ENCODE measurements at regions not wholly inside any gene's neighbourhood (a gene's known extent, or its start where the extent isn't known, plus 50 kb on each side); places are given as distances from the start of the nearest gene placed in this dataset.

DNA sequence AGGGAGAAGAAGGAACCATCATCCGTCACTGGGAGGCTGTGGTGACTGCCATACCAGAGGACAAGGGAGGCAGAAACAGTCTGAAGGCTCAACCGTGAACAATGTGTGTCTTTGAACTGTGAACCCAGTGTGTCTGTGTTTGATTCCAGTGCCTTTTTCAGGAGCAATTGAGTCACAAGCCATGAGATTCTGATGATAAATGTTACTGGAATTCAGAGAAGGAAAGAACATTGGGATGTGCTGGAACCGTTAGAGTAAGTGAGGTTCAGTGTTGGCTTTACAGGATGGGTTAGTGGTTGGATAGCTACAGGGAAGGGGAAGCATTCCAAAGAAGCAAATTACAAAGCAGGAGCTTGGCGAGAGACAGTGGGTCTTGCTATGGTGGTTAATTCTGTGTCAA is 464.4 kb downstream of the TRIML1 start:
- Histone ChIP-seq H3K36me3 (no peaks in the 10 kb centered on the region), H3K27ac (no peak overlapping the region), H3K4me3 (no peak overlapping the region), H3K9me3 (no peaks in the 10 kb centered on the region), H3K4me1 (no peaks in the 10 kb centered on the region), H3K27me3 (no peaks in the 10 kb centered on the region)
- TF ChIP-seq POLR2A (IDR thresholded peaks at IDR 0.05), result no peak
- TF ChIP-seq, protein P1, sequence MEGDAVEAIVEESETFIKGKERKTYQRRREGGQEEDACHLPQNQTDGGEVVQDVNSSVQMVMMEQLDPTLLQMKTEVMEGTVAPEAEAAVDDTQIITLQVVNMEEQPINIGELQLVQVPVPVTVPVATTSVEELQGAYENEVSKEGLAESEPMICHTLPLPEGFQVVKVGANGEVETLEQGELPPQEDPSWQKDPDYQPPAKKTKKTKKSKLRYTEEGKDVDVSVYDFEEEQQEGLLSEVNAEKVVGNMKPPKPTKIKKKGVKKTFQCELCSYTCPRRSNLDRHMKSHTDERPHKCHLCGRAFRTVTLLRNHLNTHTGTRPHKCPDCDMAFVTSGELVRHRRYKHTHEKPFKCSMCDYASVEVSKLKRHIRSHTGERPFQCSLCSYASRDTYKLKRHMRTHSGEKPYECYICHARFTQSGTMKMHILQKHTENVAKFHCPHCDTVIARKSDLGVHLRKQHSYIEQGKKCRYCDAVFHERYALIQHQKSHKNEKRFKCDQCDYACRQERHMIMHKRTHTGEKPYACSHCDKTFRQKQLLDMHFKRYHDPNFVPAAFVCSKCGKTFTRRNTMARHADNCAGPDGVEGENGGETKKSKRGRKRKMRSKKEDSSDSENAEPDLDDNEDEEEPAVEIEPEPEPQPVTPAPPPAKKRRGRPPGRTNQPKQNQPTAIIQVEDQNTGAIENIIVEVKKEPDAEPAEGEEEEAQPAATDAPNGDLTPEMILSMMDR (IDR thresholded peaks at IDR 0.05), result no peak
- no peak for TF ChIP-seq EP300 (IDR thresholded peaks at IDR 0.05)
- TF ChIP-seq POLR2AphosphoS5 (IDR thresholded peaks at IDR 0.05), result no peak
- DNase-seq, result no peak
- 85 to 90% methylated on average over 4 of the region's 4 CpGs for WGBS, 2 donors
- intact Hi-C loops (cut with DNase I), result no loop called here

- no peak for TF ChIP-seq POLR2AphosphoS5 (IDR thresholded peaks at IDR 0.05)
- no peak for TF ChIP-seq EP300 (IDR thresholded peaks at IDR 0.05)
- TF ChIP-seq, protein P1 (IDR thresholded peaks at IDR 0.05), result no peak
- no peak for TF ChIP-seq POLR2A (IDR thresholded peaks at IDR 0.05)
- WGBS, 2 donors, result 49 to 77% methylated on average over 4 of the region's 4 CpGs
Observed at GRCh38 chr4:188606635-188607034, 467.4 kb downstream of the TRIML1 start.

GRCh38 chr4:188611143-188611542 is 471.9 kb downstream of the TRIML1 start:
- H3K4me3 ChIP-seq, result no peak overlapping the region
- 72 to 82% methylated on average over 3 of the region's 3 CpGs for WGBS, 2 donors
- no peak overlapping the region for H3K27ac ChIP-seq
- no peaks in the 10 kb centered on the region for H3K27me3 ChIP-seq
- intact Hi-C loops (cut with DNase I), result no loop called here
- H3K9me3 ChIP-seq, result no peaks in the 10 kb centered on the region
- no peaks in the 10 kb centered on the region for H3K4me1 ChIP-seq
- no peak for TF ChIP-seq POLR2AphosphoS5 (IDR thresholded peaks at IDR 0.05)
- TF ChIP-seq, protein P1 (IDR thresholded peaks at IDR 0.05), result no peak
- TF ChIP-seq POLR2A (IDR thresholded peaks at IDR 0.05), result no peak
- no peak for TF ChIP-seq EP300 (IDR thresholded peaks at IDR 0.05)
- DNase-seq, result no peak
- no peaks in the 10 kb centered on the region for H3K36me3 ChIP-seq

More at GRCh38 chr4:188606635-188607034, 467.4 kb downstream of the TRIML1 start:
- Histone ChIP-seq H3K27ac (no peak overlapping the region), H3K4me3 (no peak overlapping the region), H3K4me1 (no peaks in the 10 kb centered on the region), H3K9me3 (no peaks in the 10 kb centered on the region), H3K27me3 (no peaks in the 10 kb centered on the region), H3K36me3 (no peaks in the 10 kb centered on the region)
- intact Hi-C loops (cut with DNase I), result no loop called here
- no peak for DNase-seq

DNA sequence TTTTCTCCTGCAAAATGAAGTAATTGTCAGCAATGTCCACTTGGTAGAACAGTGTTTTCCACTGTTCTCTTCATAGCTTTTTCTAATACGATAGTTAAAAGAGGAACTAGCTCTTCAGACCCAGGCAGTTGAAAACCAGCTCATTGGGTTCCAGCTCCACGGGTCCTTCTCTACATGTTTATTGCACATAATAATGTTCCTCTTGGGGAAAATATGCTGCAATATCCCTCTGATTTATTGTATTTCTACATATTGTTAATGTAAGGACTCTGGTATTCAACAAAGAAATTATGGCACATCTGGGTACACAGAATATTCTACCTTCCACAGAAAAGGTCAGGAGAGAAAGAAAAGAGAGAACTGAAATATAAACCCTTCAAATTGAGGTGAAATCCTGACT is 473.4 kb downstream of the TRIML1 start:
- Histone ChIP-seq H3K36me3 (no peaks in the 10 kb centered on the region), H3K9me3 (no peaks in the 10 kb centered on the region), H3K27me3 (no peaks in the 10 kb centered on the region), H3K4me1 (no peaks in the 10 kb centered on the region), H3K27ac (no peak overlapping the region), H3K4me3 (no peak overlapping the region)
- 63 to 64% methylated on average over 2 of the region's 2 CpGs for WGBS, 2 donors
- TF ChIP-seq POLR2A (IDR thresholded peaks at IDR 0.05), result no peak
- TF ChIP-seq EP300 (IDR thresholded peaks at IDR 0.05), result no peak
- no peak for TF ChIP-seq POLR2AphosphoS5 (IDR thresholded peaks at IDR 0.05)
- intact Hi-C loops (cut with DNase I), result no loop called here
- DNase-seq, result no peak

- no peaks in the 10 kb centered on the region for H3K27me3 ChIP-seq
- H3K4me3 ChIP-seq, result no peak overlapping the region
- no peak for DNase-seq
- H3K36me3 ChIP-seq, result no peaks in the 10 kb centered on the region
- H3K9me3 ChIP-seq, result no peaks in the 10 kb centered on the region
- no peak overlapping the region for H3K27ac ChIP-seq
- intact Hi-C loops (cut with DNase I), result no loop called here
- WGBS, 2 donors, result 52 to 88% methylated on average over 1 of the region's 1 CpG
- no peaks in the 10 kb centered on the region for H3K4me1 ChIP-seq
- TF ChIP-seq POLR2A (IDR thresholded peaks at IDR 0.05) (no peak), POLR2AphosphoS5 (IDR thresholded peaks at IDR 0.05) (no peak), EP300 (IDR thresholded peaks at IDR 0.05) (no peak)
- TF ChIP-seq, protein P1 (IDR thresholded peaks at IDR 0.05), result no peak
Observed at GRCh38 chr4:188613976-188614375, 474.7 kb downstream of the TRIML1 start.
